GM12864 (cell line): ENCODE measurements at regions not wholly inside any gene's neighbourhood (a gene's known extent, or its start where the extent isn't known, plus 50 kb on each side); places are given as distances from the start of the nearest gene placed in this dataset.

ENCODE experiments used
- DNase-seq: peaks from one replicate; pipeline ENCODE4 v3.0.0-alpha.2; 2011; ENCODE audit warnings: low read depth
- H3K4me3 ChIP-seq: 2 replicates; pipeline ENCODE4 v1.5.1; 2011; ENCODE audit warnings: mild to moderate bottlenecking, low read depth, low read length, control low read depth
- TF ChIP-seq, protein P1 (sequence below): IDR thresholded peaks from 2 replicates; pipeline ENCODE4 v1.5.1; 2011; ENCODE audit warnings: low read depth, mild to moderate bottlenecking, moderate library complexity, low read length, control low read depth, inconsistent platforms; ENCODE audit errors: missing control alignments

DNA sequence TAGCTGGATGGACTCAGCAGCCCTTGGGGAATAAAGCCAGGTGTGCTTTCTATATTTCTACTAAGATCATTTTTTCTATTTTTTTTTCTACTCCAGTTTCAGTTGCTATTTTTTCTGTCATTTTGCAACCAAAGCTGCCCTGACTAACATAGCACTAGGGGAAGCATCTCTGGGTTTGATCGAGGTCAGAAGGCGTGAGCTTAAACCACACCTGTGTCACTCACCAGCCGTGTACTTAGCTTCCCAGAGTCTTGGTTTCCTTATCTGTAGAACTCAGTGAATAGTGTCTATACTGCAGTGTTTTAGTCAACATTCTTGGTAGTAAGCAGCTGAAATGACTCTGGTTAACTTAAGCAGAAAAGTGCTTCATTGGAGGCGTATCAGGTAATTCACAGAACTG lies 489.6 kb upstream of the SPRED2 start:
- TF ChIP-seq, protein P1, sequence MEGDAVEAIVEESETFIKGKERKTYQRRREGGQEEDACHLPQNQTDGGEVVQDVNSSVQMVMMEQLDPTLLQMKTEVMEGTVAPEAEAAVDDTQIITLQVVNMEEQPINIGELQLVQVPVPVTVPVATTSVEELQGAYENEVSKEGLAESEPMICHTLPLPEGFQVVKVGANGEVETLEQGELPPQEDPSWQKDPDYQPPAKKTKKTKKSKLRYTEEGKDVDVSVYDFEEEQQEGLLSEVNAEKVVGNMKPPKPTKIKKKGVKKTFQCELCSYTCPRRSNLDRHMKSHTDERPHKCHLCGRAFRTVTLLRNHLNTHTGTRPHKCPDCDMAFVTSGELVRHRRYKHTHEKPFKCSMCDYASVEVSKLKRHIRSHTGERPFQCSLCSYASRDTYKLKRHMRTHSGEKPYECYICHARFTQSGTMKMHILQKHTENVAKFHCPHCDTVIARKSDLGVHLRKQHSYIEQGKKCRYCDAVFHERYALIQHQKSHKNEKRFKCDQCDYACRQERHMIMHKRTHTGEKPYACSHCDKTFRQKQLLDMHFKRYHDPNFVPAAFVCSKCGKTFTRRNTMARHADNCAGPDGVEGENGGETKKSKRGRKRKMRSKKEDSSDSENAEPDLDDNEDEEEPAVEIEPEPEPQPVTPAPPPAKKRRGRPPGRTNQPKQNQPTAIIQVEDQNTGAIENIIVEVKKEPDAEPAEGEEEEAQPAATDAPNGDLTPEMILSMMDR: no peak
- peak; percentile 16 for DNase-seq
- no peak overlapping the region for H3K4me3 ChIP-seq

DNA sequence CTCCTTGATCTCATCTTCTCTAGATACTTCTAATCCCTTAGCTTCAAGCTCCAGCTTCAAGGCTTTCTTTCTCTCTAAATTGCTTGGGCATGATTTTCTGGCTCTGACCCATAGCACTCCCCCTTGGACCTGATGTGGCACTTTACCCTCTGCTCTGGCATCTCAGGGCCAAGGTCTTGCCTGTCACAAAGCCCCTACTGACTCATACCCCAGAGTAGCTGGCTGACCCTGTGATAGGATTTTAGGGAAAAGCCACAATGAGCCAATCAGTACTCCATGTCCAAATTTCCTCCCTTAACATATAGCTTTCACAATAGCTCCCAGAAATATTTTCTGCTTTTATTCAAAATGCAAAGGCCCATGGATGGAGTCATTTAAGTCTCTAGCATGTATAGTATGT lies 488.7 kb upstream of the SPRED2 start:
- H3K4me3 ChIP-seq: no peak overlapping the region
- TF ChIP-seq, protein P1: no peak
- DNase-seq: no peak

DNA sequence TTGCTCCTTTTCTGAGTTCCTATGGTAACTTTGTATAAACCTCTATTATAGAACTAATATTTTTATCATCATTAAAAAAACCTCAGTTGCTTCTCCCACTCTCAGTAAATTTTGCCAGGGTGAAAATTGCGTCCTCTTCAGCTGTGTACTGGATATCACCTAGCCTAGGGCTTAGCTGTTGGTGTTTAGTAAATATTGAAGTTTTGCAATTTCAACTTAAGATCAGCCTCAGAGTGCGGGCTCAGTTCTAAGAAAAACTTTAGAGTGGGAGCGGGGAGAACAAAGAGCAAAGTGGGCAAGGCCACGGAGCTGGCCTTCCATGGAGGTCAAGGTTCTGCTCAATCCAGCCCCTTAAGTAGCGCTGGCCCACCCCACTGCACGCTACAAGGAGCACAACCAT lies 488.3 kb upstream of the SPRED2 start:
- TF ChIP-seq, protein P1: no peak
- DNase-seq: no peak
- no peak overlapping the region for H3K4me3 ChIP-seq

DNA sequence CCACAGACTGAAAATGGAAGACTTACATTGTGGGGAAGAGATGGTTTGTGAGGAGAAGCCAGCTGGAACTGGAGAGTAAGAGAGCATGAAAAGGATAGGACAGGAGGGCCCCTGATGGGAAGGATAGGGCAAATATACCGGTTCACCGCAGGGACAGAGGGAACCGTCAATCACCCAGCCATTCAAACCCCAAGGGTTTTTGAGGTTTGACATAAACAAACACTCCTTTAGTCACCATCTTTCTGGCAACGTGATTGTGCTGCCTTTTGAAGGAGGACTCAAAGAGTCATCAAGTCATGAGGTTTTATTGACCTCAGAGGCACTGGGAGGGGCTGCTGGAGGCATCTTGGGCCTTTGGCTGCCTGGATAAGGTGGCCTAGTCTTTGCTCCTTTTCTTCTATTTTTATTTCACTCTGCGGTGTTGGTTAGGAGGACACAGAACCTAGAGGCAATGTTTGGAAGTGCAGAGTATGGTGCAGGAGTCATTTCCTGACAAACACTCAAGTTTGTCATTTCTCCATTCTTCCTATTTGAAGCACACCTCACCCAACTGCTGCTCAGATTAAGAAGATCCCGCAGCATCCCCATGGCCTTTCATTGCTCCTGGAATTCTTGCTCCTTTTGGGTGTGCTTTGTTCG lies 487.3 kb upstream of the SPRED2 start:
- TF ChIP-seq, protein P1: no peak
- no peak for DNase-seq

DNA sequence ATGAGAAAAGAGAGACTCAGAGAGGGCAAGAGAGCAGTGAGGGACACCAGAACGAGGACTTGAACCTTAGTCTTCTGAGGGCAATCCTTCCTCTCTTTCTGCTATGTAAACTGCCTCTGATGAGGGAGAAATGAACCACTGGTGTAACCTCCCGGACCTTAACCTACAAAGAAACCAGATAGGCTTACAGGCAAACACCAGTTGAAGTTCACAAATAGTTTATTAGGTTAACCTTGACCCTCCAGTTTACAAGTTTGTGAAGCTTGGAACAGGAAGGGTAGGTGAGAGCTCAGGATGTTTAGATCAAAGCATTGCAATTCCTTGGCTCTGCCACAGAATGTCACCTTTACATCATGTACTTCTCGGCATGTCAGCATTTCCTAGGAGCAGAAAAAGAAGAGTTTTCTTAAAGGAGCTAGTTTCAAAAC lies 486.4 kb upstream of the SPRED2 start:
- DNase-seq: no peak
- TF ChIP-seq, protein P1: peak; percentile 2
- no peak overlapping the region for H3K4me3 ChIP-seq

More for the DNA sequence above, 487.3 kb upstream of the SPRED2 start:
- H3K4me3 ChIP-seq: no peak overlapping the region

DNA sequence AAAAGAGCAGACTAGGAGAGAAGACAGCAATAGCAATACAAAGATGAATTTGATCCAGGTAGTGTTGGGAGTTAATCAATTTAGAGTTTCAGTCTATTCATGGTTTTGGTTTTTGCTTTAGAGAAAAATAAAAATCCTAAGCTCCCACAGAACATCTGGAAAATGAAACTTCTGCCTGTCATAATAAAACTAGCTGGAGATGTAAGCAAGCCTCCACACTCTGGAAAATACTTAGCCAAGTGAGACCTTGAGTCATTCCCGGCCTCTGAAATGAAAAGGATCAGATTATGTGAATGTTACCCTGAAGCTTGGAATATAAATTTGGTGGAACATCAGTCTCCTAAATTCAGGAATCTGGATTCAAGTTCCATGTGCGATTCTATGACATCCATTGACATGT lies 485.6 kb upstream of the SPRED2 start:
- no peak for DNase-seq
- H3K4me3 ChIP-seq: no peak overlapping the region
- TF ChIP-seq, protein P1: no peak

DNA sequence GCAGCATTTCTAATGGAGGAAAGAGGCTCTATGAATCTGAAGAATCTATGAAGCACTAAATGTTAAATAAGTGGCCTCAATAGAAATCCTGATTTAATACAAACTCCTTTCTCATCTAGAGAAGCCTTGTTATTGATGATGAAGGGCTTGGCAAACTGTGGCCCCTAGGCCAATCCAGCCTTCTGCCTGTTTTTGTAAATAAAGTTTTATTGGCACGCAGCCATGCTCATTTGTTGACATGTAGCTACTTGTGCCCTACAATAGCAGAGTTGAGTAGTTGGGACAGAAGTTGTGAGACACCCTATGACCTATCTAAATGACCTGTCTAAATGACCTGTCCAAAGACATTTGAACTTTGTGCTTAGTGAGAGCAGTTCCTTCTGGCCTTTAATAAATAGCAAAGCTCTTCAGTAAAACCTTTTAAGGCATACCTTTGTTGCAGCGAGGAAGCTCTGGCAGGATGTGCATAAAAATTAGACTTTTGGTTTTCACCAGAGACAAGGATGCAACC lies 484.4 kb upstream of the SPRED2 start:
- TF ChIP-seq, protein P1: no peak
- no peak for DNase-seq
- H3K4me3 ChIP-seq: no peak overlapping the region
